T follicular helper cell (primary cell): ENCODE measurements at regions not wholly inside any gene's neighbourhood (a gene's known extent, or its start where the extent isn't known, plus 50 kb on each side); places are given as distances from the start of the nearest gene placed in this dataset.
"Not testable (repeated sequence)": the region's sequence is repeated elsewhere in the genome, so short reads cannot be mapped to it uniquely, and the experiment has no call there.

Experiments
- DNase-seq: peaks from one replicate; pipeline ENCODE4 v3.0.0-alpha.2; 2020; ENCODE audit warnings: low read depth

GRCh38 chr9:63912451-63912850, 1372.6 kb downstream of the FOXD4L5 start:
- DNase-seq, result not testable (repeated sequence)

- DNase-seq, result not testable (repeated sequence)
Measured at GRCh38 chr9:63909076-63909475, 1375.9 kb downstream of the FOXD4L5 start.

DNA sequence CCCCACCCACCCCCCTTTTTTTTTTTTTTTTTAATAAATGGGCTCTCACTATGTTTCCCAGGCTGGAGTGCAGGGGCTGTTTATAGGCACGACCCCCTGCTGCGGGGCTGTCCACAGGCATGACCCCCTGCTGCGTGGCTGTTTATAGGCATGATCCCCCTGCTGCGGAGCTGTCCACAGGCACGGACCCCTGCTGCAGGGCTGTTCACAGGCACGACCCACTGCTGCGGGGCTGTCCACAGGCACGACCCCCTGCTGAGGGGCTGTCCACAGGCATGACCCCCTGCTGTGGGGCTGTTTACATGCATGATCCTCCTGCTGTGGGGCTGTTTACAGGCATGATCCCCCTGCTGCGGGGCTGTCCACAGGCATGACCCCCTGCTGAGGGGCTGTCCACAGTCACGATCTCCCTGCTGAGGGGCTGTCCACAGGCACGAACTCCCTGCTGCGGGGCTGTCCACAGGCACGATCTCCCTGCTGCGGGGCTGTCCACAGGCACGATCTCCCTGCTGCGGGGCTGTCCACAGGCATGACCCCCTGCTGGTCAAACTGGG, 1385.3 kb downstream of the FOXD4L5 start:
- DNase-seq, result not testable (repeated sequence)

- DNase-seq, result not testable (repeated sequence)
Measured at GRCh38 chr9:63881386-63881785, 1403.6 kb downstream of the FOXD4L5 start.

DNA sequence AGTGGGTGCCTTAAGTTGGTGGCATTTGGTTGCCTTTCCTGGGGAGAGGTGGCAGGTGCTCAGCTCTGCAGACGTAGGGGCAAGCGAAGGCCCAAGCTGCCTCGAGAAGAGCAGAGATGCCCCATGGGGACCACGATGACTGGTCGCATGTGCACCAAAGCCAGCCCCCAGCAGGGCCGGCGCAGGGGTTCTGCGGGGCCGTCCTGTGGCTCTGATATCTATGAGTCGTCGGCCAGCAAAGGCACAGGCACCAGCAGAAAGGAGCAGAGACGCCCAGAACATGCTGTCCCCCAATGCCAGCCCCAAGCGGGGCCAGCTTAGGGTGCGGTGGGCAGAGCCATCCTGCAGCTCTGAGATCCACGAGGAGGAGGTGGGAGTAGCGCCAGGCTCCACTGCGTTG, 1408.6 kb downstream of the FOXD4L5 start:
- not testable (repeated sequence) for DNase-seq

- no peak for DNase-seq
Measured at GRCh38 chr9:63859475-63860215, 1425.4 kb downstream of the FOXD4L5 start.

GRCh38 chr9:63859090-63859474, 1425.9 kb downstream of the FOXD4L5 start:
- DNase-seq, result not testable (repeated sequence)

- DNase-seq, result not testable (repeated sequence)
Measured at GRCh38 chr9:63853140-63853751, 1431.8 kb downstream of the FOXD4L5 start.

- not testable (repeated sequence) for DNase-seq
Measured at GRCh38 chr9:63824804-63825203, 1460.2 kb downstream of the FOXD4L5 start.

DNA sequence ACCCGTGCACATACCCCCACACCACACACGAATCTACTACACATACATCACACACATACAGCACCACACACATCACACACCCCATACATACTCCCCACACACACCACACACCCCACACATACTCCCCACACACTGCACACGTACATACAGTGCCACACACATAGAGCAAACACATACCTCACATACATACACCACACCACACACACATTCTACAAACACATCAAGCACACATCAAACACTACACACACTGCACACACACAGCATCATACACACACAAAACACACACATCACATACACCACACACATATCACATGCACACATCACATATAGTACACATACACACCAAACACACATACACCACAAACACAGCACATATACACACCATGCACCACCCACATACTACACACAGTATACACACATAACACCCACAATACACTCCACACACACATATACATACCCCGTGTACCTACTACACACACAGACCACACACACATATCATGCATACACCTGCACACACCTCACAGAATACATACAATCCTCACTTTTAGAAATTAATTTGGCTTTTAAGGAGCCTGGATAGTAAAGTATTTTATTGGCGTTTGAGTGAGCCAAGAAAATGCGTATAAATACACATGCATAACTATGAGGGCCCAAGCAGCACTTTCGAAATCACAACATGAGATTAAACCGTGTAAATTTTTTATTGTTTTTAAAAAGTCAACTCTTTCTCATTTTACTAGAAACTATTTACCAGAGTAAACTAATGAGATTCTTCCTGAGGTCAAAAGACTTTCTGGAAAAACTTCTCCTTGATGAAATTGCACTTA, 1461.4 kb downstream of the FOXD4L5 start:
- not testable (repeated sequence) for DNase-seq

DNA sequence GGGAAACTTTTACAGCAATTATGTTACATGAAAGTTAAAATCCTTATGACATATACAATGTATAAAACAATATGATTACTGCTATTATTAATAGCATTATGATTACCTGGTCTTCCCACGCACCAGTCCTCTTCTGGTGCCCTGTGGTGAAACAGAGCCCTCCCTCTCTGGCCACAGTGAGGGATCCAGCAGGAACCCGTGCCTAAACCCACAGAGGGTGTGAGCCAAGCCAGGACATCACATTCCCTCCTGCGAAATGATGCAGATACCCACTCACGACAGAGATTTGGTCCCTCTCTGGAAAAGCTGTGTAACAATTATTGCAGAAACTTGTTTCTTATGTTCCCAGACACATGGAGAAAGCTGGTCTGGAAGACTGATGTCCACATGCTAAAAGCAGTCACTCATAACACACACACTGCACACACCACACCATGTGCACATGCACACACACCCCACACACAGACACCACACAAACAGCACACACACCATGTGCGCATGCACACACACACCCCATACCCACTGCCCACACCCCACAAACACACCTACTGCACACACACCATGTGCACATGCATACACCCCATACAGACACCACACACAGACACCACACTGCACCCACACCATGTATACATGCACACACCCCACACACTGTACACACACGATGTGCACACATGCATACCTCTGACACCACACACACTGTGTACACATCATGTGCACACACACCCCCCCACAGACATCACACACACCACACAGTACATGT, 1462.2 kb downstream of the FOXD4L5 start:
- not testable (repeated sequence) for DNase-seq

DNA sequence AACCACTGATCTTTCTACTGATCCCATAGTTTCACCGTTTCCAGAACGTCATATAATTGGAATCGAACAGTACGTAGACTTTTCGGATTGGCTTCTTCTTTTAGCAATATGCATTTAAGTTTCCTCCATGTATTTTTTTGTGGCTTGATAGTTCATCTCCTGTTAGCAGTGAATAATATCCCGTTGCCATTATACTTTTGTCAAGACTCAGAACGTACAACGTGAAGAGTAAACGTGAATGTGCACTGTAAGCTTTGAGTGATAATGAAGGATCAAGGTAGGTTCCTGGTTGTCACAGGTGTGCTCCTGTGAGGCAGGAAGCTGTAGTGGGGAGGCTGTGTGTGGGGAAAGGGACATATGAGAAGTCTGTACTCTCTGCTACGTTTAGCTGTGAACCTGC, 1463.7 kb downstream of the FOXD4L5 start:
- DNase-seq, result not testable (repeated sequence)

GRCh38 chr9:63820882-63821281, 1464.1 kb downstream of the FOXD4L5 start:
- not testable (repeated sequence) for DNase-seq

DNA sequence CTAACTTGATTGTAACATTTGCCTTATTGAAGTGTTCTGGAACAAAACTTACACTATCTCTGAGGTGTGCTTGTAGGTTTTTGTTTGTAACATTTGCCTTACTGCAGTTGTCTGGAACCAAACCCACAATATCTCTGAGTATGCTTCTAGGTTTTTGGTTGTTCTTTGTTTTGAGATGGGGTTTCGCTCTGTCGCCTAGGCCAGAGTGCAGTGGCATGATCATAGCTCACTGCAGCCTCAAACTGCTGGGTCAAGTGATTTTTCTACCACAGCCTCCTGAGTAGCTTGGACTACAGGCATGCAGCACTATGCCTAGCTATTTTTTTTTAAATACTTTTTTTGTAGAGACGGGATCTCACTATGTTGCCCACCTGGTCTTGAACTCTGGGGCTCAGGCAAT, 1464.6 kb downstream of the FOXD4L5 start:
- DNase-seq, result not testable (repeated sequence)

- DNase-seq, result peak; percentile 31
Measured at GRCh38 chr9:63817622-63818518, 1467.1 kb downstream of the FOXD4L5 start.

- DNase-seq, result peak; percentile 33
Measured at GRCh38 chr9:63816751-63817621, 1468.0 kb downstream of the FOXD4L5 start.

DNA sequence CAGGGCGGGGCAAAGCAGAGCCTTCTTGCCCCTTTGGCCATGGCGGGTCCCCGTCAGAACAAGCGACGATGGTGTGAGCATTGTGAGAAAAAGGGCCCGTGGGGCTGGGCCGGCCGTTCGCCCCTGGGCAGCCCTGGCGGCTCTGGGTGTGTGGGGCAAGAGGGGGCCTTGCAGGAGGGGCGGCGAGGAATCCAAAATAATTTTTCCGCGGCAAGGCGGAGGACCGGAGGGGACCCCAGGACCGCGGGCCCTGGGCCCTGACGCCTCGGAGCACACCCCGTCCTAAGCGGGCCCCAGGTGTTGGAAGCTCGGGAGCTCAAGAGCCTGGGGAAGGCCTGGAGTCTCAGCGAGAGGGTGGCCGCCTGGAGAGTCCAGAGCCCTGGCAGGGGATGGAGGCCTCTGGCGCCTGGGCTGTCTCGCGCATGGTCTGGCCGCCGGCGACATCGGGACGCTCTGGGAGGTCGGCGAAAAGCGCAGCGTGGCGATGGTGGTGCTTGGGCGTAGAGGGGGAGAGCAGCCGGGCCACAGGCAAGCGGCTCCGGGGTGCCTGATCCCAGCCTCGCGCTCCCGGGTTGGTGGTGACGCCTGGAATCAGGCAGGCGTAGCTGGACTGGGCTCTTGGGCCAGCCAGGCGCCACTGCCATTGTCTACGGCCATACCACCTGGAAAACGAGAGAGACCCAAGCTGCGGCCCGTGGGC, 1469.9 kb downstream of the FOXD4L5 start:
- DNase-seq, result not testable (repeated sequence)

DNA sequence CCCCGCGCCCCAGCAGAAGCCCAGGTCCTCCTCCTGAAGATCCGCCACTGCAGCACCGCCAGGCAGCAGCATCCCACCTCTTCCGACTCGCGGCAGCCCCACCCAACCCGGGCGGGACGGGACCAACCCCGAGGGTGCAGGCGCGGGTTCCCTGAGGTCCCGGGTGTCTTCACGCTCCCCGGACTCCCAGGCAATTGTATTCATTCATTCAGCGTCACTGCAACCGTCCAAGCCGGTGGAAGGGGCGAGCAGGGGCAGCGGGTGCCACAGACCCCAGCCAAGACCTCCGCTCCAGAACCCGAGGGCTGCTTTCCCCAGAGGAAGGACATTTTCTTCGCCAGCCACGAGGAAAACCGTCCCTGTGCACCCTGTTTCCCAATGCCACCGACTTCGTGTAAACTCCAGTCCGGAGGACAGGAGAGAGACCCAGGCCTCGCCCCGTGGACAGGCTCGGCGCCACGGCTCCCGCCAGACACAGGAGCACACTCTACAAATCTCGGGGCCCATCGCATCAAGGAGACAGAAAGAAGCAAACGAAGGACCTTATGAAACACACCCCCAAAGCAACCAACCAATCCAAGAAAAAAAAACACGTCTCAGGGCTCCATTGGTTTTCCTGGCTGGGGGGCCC, 1471.5 kb downstream of the FOXD4L5 start:
- DNase-seq, result not testable (repeated sequence)
